Fibroblast of peridontal ligament (primary cell): ENCODE measurements at regions not wholly inside any gene's neighbourhood (a gene's known extent, or its start where the extent isn't known, plus 50 kb on each side); places are given as distances from the start of the nearest gene placed in this dataset.
"Not testable (repeated sequence)": the region's sequence is repeated elsewhere in the genome, so short reads cannot be mapped to it uniquely, and the experiment has no call there.

Experiments used
- DNase-seq: peaks from one replicate; pipeline ENCODE4 v3.0.0-alpha.2; 2010; ENCODE audit errors: extremely low read depth

- DNase-seq, result no peak
These were observed 243.1 kb upstream of the ECI2 start for GRCh38 chr6:4378319-4378996.

- no peak for DNase-seq
These were observed 242.2 kb upstream of the ECI2 start for GRCh38 chr6:4377603-4378002.

- DNase-seq, result no peak
These were observed 238.8 kb upstream of the ECI2 start for GRCh38 chr6:4374216-4374615.

DNA sequence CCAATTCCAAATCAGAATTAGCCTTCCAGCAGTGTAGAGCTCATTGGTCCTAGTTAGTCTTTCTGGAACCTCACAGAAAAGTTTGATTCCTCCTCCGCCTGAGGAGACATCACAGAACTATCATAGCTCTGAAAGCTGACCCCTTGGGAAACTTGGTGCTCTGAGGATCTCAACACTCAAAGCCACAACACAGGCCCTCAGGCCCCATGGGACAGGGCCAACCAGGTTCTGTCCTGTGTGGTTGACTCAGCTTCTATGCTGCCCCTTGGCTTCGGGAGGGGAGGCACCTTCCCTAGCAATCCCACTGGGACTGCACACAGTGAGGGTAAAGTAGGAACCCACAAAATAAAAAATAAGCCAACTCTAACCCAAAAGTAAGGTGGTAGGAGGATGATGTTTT is 237.5 kb upstream of the ECI2 start:
- no peak for DNase-seq

DNA sequence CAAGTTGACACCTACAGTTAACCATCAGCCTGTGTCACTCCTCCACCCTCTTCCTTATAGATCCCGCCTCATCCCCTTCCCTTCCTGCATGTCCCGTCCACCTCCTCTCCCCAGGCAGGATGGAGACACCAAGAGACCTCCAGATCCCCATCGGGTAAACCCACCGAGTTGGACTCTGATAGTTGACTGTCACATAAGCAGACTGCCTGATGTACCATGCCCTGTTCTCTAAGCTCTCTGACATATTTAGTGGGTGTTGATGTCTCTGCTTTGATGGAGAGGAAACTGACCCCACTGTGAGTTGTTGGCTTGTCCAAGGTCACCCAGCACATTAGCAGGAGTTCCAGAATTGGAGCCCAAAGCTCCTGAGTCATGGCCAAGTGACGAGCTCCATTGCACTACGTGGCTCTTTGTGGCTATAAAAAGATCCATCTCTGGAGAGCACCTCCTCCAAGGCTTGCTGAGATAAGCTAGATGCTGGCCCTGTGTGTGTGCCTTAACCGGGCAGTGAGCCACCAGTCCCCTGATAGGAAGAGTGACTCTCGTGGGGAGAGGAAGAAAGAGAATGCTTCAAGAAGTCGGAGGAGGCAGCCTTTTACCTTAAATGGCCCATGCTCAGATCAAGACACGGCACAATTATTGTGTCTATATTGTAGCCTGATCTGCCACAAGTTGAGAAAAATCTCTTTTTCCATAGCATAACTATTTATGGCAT is 236.0 kb upstream of the ECI2 start:
- peak; percentile 37 for DNase-seq

GRCh38 chr6:4370066-4370465 is 234.7 kb upstream of the ECI2 start:
- DNase-seq, result peak; percentile 90

DNA sequence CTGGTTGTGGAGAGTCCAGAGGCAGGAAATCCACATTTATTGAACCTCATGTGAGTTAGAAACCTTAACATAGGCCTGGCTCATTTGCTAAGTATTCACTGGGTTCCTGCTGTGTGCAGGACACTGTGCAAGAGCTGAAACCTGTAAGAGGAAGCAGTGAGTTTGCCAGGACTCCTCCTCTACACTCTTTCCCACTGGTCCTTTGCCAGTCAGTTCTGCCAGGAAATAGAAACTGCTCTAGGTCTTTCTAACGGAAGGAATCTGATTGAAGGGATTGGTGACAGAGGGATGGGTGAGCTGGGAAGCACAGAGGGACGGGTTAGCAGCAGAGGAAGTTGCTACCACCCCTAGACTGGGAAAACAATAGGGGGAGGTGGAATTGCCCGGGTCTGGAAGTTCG is 234.2 kb upstream of the ECI2 start:
- DNase-seq, result peak; percentile 62

DNA sequence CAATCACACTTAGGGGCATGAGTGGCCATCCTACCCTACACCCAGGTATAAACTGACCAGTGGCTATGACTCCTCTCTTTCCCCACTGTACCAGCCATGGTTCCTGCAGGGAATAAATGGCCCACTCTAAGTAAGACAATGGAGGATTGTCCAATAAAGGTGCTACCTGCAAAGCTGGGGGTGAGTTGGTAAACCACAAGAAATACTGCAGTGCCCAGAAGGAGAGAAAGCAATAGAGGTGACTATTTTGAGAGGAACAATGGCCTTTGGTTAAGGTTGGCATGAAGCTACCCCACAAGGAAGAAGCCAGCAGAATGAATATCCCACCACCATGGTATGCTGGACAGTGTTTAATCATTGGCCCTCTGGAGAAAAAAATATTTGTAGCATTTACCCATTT is 233.3 kb upstream of the ECI2 start:
- no peak for DNase-seq

- DNase-seq, result no peak
These were observed 232.3 kb upstream of the ECI2 start for GRCh38 chr6:4367643-4368042.

DNA sequence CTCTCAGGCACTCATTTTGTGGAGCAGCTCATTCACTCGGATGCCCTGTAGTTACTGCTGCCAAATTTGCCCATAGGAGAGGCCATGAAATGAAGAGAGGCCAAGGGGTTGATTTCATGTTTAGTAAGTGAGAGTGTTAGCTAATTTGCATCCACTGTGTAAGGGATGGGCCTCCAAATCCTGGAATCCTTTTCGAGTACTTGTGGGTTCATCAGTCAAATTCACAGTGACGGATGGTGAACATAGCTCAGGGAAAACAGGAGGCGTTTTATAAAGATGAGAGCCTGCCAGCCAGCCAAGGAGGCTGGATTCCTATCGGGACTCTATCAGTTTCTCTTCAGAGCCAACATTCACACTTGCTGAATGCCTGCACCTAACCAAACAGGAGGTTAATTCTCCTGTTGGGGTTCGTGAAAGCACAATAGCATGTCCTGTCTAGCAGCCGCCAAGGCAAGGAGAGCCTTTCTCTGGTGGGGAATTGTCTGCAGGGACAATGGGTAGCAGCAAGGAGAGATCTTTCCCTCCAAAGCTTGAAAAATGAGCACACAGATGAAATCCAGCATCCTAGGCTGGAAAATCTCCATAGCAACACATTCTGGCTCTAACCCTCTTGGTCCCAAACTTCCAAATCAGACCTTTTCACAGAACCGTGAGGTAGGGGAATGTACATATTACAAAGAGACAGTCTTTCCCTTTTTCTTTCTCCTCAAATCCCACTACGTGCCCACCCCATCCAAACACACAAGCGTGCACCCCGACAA is 231.4 kb upstream of the ECI2 start:
- DNase-seq, result no peak

DNA sequence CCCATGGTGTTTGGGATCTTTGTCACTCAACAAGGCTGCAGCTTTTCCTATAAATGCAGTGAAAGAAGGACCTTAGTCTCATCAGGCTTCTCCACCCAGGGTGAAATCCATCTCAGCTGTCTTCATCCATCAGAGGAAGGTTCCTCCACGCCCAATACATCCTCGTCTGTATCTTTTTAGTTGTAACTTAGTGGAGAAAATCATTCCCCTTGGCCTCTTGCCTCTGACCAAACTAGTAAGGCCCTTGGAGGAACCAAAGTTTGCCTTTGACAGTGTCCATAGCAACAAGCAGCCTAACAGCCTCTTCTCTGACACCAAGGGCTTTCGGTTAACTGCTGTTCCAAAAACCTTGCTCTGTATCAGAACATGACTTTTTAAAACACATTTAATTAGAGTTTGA is 230.3 kb upstream of the ECI2 start:
- peak; percentile 25 for DNase-seq

- no peak for DNase-seq
These were observed 229.3 kb upstream of the ECI2 start for GRCh38 chr6:4364711-4365110.

- no peak for DNase-seq
These were observed 228.8 kb upstream of the ECI2 start for GRCh38 chr6:4364172-4364571.

DNA sequence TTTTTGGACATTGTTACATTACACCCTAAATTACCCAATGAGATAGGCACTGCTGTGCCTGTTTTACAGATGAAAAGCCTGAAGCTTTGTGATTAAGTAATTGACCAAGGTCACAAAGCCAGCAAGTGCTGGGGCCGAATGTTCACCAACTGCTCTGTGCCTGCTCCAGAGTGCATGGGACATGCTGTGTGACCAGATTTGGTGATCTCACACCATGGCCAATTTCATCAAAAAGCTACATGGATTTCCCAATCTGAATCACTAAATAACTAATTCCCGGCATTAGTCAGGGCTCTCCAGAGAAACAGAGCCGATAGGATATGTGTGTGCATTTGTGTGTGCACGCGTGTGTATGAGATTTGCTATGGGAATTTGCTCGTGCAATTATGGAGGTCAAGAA is 228.3 kb upstream of the ECI2 start:
- DNase-seq, result no peak

- no peak for DNase-seq
These were observed 227.0 kb upstream of the ECI2 start for GRCh38 chr6:4362326-4362725.

DNA sequence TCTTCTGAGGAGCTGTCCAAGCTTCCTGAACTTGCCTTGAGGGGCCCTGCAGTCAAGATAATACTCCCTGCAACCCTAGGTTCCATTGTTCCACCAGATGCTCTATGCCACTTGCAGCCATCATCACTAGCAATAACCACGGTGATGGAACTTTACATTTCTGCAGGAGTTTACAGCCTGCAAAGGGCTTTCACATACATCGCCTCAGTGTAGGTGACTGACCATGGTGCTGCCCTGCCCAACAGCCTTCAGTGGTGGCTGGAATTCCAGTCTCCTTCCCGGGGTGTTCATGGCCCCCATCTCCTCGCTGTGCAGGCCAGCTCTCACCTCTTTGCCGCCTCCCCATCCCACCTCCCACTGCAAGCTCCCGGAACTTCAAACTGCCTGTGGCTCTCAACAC is 225.5 kb upstream of the ECI2 start:
- no peak for DNase-seq

- DNase-seq, result peak; percentile 42
These were observed 223.8 kb upstream of the ECI2 start for GRCh38 chr6:4359108-4359730.

GRCh38 chr6:4358414-4359107 is 223.2 kb upstream of the ECI2 start:
- DNase-seq, result peak; percentile 99

GRCh38 chr6:4357660-4358152 is 222.3 kb upstream of the ECI2 start:
- DNase-seq, result not testable (repeated sequence)

DNA sequence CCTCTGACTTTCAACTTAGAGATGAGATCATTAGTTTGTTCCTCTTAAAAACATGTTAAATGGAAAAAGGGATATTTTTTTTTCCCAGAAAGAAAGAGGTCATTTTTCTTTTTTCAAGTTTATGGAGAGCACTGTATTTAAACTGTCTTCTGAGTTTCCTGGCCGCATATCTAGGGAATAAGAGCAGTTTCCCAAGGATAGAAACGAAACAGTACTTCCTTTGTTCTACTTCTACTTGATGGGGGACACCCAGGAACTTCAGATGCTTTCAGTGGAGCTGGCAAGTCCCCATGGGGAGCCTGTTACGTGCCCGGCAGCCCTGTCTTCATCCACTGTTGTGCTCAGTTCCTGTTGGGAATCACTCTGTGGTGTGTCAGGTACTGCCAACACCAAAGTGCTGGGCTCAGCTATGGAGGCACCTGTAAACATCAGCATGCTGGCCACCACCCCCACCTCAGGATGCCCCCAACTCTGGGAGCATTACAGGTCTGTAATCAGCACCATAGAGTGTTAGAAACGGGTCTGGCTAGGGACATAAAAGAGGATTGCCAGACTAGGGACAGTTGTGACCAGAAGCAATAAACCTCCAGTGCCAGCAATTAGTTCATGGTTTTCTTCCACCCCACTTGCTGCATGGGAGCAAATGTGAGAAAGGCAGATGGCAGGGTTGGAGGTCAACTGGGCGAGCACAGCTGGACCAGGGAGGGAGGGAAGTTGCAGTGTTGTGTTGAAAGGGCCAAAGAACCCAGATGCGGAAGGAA is 221.7 kb upstream of the ECI2 start:
- no peak for DNase-seq

DNA sequence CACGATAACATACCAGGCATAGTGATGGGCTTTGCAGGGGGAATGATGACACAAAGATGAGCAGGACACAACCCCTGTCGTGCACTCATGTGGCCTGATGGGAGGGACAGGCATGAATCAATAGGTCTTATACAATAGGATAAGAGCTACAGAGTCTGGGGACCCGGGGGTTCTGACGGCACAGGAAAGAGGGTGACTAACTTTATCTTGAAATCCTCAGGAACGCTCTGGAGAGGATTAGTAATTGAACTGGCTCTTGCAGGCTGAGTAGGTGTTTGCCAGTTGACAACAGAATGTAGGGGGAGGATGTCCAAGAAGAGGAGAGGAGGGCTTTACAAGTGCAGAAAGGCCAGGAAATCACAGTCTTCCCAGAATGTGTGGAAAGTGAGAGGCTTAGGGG is 219.9 kb upstream of the ECI2 start:
- DNase-seq, result peak; percentile 55
